Hematopoietic multipotent progenitor cell treated with erythropoietin and hydrocortisone succinate and interleukin-3 and kit ligand, for 17 days (in vitro differentiated cells): ENCODE measurements at regions not wholly inside any gene's neighbourhood (a gene's known extent, or its start where the extent isn't known, plus 50 kb on each side); places are given as distances from the start of the nearest gene placed in this dataset.

Experiments used
- DNase-seq: peaks from one replicate; pipeline ENCODE4 v3.0.0-alpha.2; 2015; ENCODE audit warnings: low spot score

DNA sequence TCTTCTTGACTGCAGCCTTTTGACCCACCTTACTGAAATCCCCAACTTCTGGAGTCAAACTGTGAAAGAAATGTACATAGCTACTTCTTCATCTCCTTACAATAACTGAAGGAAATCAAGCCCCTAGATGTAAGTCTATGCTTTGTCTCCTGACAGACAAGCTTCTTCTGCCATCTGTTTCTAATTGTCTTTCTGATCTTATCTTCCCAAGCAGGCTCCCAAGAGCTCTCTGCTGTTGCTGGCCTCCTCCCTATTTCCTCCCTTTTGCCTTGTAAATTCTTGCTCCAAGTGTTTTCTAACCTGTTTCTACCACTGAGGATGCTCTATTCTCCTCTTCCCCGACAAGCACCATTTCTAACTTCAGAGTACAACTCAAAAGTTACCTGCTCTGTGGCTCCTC, 77.4 kb upstream of the OSR1 start:
- DNase-seq: no peak

DNA sequence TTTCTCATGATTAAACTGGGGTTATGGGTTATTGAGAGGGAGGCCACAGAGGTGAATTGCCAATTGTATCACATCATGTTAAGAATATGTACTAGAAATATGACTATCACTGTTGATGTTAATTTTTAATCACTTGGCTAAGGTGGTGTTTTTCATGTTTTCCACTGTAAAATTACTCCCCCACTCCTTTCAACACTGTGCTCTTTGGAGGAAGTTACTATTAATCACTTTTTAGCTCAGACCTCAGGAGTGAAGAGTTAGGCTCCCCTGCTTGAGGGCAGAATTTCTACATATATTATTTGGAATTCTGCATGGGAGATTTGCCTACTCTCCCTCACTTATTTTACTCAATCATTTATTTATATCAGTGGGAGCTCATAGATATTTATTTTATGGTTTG, 76.0 kb upstream of the OSR1 start:
- DNase-seq: no peak

DNA sequence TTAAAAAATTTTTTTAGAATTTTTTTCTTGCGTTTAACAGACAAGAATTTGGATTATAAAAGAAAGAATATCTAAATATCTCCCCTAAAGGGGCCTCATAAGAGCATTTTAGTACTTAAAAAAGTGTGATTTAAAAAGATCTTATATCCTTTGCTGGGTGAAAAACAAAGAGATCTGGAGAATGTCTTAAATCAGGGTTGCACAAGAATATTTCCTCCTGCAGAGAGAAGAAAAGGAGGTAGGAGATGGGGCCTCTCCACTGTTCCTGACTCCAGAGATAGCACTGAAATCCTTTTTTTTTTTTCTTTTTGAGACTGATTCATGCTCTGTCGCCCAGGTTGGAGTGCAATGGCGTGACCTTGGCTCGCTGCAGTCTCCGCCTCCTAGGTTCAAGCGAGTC, 68.5 kb upstream of the OSR1 start:
- DNase-seq: no peak

DNA sequence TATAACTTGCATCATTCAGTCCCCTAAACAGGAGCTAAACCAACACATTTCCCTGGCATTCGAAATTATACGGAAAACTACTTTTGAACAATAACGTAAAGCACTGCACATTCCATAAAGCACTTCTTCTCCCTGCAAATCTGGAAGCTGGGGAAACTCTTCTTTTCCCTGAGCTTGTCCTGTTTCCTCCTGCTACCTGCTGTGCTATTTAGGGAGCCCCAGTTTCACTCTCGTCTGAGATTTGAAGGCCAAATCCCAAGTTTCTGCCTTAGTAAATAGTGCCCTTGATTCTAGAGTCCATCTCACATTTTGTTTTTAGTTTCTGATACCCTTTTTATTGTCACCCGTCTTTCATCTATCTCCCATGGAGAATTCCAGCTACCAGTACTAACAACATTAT, 67.7 kb upstream of the OSR1 start:
- no peak for DNase-seq

DNA sequence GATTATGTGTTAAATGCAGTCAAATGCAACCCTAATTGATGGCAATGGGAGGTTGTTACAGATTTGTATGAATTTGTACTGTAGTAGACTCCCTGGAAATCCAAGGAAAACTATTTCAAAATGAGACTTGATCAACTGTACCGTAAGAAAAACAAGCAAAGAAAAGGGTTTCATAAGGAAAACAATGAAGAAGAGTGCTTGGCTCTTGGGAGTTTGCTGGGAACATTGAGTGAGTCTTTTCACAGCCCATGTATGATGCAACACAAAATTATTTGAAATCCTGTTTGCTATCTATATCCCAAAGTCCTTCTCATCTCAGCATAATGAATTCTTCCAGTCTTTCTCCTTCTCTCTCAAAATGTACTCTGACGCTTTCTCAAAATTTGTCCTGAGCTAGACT, 67.0 kb upstream of the OSR1 start:
- no peak for DNase-seq

DNA sequence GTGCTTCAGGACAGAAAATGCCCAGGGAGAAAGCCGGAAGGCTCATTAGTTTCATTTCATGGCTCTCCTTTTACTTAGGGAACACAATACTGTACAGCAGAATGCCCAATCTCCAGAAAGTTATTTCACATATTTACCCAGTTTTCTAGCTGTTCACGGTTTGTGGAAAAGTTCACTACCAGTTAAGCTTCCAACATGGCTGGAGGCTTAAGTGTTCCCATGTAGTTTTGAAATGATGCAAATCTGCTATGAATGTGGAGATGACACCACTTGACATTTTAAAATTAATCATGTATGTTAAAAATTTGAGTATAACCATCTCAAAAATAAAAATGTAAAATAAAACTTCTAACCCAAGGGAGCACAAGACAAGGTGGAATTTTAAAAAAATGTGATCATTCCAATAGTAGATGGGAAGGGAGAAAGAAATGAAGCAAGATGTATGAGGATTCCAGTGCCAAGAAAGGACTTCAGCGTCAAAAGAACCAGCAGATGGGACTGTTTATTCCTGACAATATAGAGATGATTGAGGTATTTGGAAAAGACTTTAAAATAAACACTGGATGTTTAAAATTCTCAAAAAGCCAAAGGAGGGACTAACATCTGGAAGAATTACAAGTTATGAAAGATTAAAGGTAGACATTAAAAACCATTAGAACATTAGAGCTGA, 60.9 kb upstream of the OSR1 start:
- no peak for DNase-seq

DNA sequence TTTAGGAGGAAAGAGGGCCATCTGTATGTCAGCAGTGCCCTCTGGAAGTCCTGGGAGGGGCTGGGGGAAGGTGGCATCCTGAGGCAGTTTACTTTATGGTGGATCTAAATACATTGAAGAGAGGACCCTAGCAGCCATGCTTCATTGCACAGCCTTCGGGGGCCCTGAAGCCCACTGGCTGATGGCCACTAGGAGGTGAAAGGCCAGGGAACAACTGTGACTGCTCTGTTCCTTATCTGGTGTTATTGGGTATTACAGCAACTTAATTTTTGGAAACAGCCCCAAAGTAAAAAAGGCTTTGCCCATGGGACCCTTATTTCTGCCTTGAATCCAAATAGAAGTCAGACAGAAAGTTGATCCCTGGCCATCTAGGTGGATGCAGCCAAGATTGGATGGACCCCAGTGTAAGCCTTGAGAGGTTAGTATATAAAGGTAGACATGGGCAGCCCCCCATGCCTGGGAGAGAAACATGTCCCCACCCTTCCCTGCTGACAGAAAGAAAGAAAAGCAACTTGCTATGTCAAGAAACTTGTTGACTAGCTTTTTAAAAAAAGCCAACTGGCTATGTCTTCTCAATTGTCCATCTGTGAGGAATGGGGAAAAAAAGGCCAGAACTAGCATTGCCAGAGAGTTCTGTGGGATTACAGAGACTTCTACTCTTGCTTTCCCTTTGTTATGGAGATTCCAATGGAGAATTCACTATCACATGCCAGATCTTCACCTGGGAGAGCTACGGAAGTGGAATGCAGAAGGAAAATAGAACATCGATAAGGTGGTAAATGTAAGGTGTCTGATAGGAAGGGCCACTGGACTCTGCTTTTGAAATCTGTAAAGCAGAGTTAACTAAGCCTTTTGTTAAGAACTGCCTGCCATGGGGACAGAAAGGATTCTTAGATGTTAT, 58.6 kb upstream of the OSR1 start:
- no peak for DNase-seq

DNA sequence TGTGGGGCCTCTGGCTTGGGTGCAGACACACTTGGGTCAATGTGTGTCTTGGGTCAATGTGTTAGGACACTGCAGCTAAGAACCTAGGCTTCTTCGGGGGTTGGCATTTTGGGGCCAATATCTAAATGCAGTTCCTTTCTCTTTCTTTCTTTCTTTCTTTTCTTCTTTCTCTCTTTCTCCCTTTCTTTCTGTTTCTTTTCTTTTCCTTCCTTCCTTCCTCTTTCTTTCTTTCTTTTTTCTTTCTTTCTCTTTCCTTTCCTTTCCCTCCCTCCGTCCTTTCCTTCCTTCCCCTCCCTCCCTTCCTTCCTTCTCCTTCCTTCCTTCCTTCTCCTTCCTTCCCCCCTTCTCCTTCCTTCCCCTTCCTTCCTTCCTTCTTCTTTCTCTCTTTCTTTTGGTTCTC, 57.7 kb upstream of the OSR1 start:
- no peak for DNase-seq

DNA sequence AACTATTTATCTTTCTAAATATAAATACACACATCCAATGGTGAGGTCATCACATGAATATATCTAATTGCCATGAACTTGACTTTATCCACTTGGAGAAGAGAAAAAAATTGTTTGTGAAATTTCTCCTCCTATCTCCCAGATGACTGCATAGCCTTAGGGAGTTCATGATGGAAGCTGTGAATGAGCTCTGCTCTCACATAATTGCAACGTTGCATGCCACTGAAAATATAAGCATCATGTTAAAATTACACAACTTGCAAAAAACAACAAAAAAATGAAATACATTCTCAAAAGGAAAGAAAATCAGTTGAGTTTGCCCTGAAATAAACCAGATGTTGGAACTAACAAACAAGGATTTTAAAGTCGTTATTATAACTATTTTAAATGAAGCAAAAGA, 50.6 kb upstream of the OSR1 start:
- DNase-seq: no peak

DNA sequence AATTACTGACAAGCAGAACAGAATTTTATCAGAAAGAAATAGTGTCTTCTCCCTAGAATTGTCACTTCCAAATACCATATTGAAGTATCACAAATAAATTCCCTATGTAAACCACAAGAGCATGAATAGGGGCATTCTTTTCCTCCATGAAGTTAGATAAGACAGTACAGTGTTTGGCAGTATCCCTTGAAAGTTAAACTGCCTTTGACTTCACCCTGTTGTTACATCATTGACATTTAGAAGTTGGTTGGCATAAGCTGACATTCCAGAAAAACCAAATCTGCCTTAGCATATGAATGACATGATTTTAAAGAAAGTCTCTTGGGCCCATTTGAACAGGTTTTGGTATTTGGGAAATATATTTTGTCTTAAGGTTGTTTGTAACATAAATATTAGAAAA, 50.2 kb upstream of the OSR1 start:
- DNase-seq: no peak
